HCEC 1CT (cell line): ENCODE measurements at regions not wholly inside any gene's neighbourhood (a gene's known extent, or its start where the extent isn't known, plus 50 kb on each side); places are given as distances from the start of the nearest gene placed in this dataset.
A peak's percentile ranks its signal among the peaks of the same experiment; 100 is the strongest.

Source experiments
- DNase-seq: peaks from one replicate; pipeline ENCODE4 v3.0.0-alpha.2; 2017

GRCh38 chr16:66289051-66289680 is 77.3 kb upstream of the CDH5 start:
- DNase-seq, result no peak

GRCh38 chr16:66287926-66288325 is 78.6 kb upstream of the CDH5 start:
- no peak for DNase-seq

- DNase-seq, result no peak
These were observed 79.1 kb upstream of the CDH5 start for GRCh38 chr16:66287416-66287815.

GRCh38 chr16:66286527-66286926 is 80.0 kb upstream of the CDH5 start:
- no peak for DNase-seq

GRCh38 chr16:66278604-66279262 is 87.8 kb upstream of the CDH5 start:
- DNase-seq, result no peak

- DNase-seq, result no peak
These were observed 88.4 kb upstream of the CDH5 start for GRCh38 chr16:66278111-66278531.

- no peak for DNase-seq
These were observed 89.0 kb upstream of the CDH5 start for GRCh38 chr16:66277311-66278070.

GRCh38 chr16:66275775-66276428 is 90.6 kb upstream of the CDH5 start:
- peak; percentile 57 for DNase-seq

GRCh38 chr16:66274335-66275110 is 92.0 kb upstream of the CDH5 start:
- DNase-seq, result peak; percentile 71

GRCh38 chr16:66273644-66274334 is 92.7 kb upstream of the CDH5 start:
- peak; percentile 22 for DNase-seq

GRCh38 chr16:66273053-66273452 is 93.4 kb upstream of the CDH5 start:
- no peak for DNase-seq

- no peak for DNase-seq
These were observed 94.0 kb upstream of the CDH5 start for GRCh38 chr16:66272461-66272860.

GRCh38 chr16:66271074-66272060 is 95.1 kb upstream of the CDH5 start:
- DNase-seq, result no peak

- DNase-seq, result peak; percentile 42
These were observed 96.1 kb upstream of the CDH5 start for GRCh38 chr16:66270333-66270927.

- DNase-seq, result no peak
These were observed 96.7 kb upstream of the CDH5 start for GRCh38 chr16:66269617-66270332.

- no peak for DNase-seq
These were observed 99.0 kb upstream of the CDH5 start for GRCh38 chr16:66267292-66268014.

GRCh38 chr16:66266436-66267291 is 99.8 kb upstream of the CDH5 start:
- DNase-seq, result no peak

- DNase-seq, result no peak
These were observed 100.8 kb upstream of the CDH5 start for GRCh38 chr16:66265556-66266141.
